GM21528 (cell line): ENCODE measurements at regions not wholly inside any gene's neighbourhood (a gene's known extent, or its start where the extent isn't known, plus 50 kb on each side); places are given as distances from the start of the nearest gene placed in this dataset.

Experiments used
- ATAC-seq: cut with Tn5 transposase; IDR thresholded peaks from one replicate; pipeline ENCODE4 v1.9.1; 2021; ENCODE audit warnings: mild to moderate bottlenecking, moderate library complexity; ENCODE audit not compliant: unreplicated experiment, low FRiP score

GRCh38 chr5:89998519-89999305 lies 410.8 kb downstream of the CETN3 start:
- ATAC-seq = no peak

- no peak for ATAC-seq
These were observed 412.7 kb downstream of the CETN3 start for GRCh38 chr5:89996890-89997289.

- ATAC-seq = no peak
These were observed 413.2 kb downstream of the CETN3 start for GRCh38 chr5:89996335-89996734.

GRCh38 chr5:89994266-89994665 lies 415.3 kb downstream of the CETN3 start:
- no peak for ATAC-seq

GRCh38 chr5:89992201-89992600 lies 417.4 kb downstream of the CETN3 start:
- no peak for ATAC-seq

- ATAC-seq = no peak
These were observed 418.0 kb downstream of the CETN3 start for GRCh38 chr5:89991592-89991991.

GRCh38 chr5:89989776-89990175 lies 419.8 kb downstream of the CETN3 start:
- ATAC-seq = no peak

GRCh38 chr5:89988998-89989655 lies 420.4 kb downstream of the CETN3 start:
- ATAC-seq = no peak

GRCh38 chr5:89988129-89988810 lies 421.3 kb downstream of the CETN3 start:
- no peak for ATAC-seq

GRCh38 chr5:89983216-89983615 lies 426.3 kb downstream of the CETN3 start:
- no peak for ATAC-seq

- ATAC-seq = no peak
These were observed 427.4 kb downstream of the CETN3 start for GRCh38 chr5:89981878-89982773.

- no peak for ATAC-seq
These were observed 428.5 kb downstream of the CETN3 start for GRCh38 chr5:89981021-89981420.

- ATAC-seq = no peak
These were observed 436.0 kb downstream of the CETN3 start for GRCh38 chr5:89973516-89973915.

GRCh38 chr5:89972901-89973300 lies 436.7 kb downstream of the CETN3 start:
- no peak for ATAC-seq

- no peak for ATAC-seq
These were observed 440.6 kb downstream of the CETN3 start for GRCh38 chr5:89968958-89969381.

- no peak for ATAC-seq
These were observed 441.6 kb downstream of the CETN3 start for GRCh38 chr5:89967771-89968444.

GRCh38 chr5:89956838-89957237 lies 452.7 kb downstream of the CETN3 start:
- no peak for ATAC-seq

- ATAC-seq = no peak
These were observed 454.6 kb downstream of the CETN3 start for GRCh38 chr5:89954916-89955315.

- no peak for ATAC-seq
These were observed 457.7 kb downstream of the CETN3 start for GRCh38 chr5:89951876-89952275.

- no peak for ATAC-seq
These were observed 459.3 kb downstream of the CETN3 start for GRCh38 chr5:89950234-89950633.
